HEK293T (cell line): ENCODE measurements at regions not wholly inside any gene's neighbourhood (a gene's known extent, or its start where the extent isn't known, plus 50 kb on each side); places are given as distances from the start of the nearest gene placed in this dataset.

Source experiments
- BHLHE40 ChIP-seq: fragments of 450-650 bp; IDR thresholded peaks from 2 replicates; pipeline ENCODE4 v1.6.1; 2016; ENCODE audit warnings: mild to moderate bottlenecking, moderate library complexity, borderline replicate concordance
- CTBP1 ChIP-seq: fragments of 450-650 bp; IDR thresholded peaks from 2 replicates; pipeline ENCODE4 v1.6.1; 2016; ENCODE audit warnings: borderline replicate concordance
- FOXM1 ChIP-seq: fragments of 450-650 bp; IDR thresholded peaks from 2 replicates; pipeline ENCODE4 v1.6.1; 2017; ENCODE audit warnings: mild to moderate bottlenecking, borderline replicate concordance
- ZNF384 ChIP-seq: fragments of 450-650 bp; IDR thresholded peaks from 2 replicates; pipeline ENCODE4 v1.6.1; 2016

- TF ChIP-seq FOXM1 = no peak
- no peak for TF ChIP-seq CTBP1
- no peak for TF ChIP-seq ZNF384
- no peak for TF ChIP-seq BHLHE40
These were observed 235.4 kb downstream of the NDUFA10 start for GRCh38 chr2:239789711-239790110.
